B cell (primary cell): ENCODE measurements at regions not wholly inside any gene's neighbourhood (a gene's known extent, or its start where the extent isn't known, plus 50 kb on each side); places are given as distances from the start of the nearest gene placed in this dataset.

Source experiments
- EZH2 ChIP-seq: IDR thresholded peaks from 2 replicates; pipeline ENCODE4 v1.6.1; 2012; ENCODE audit warnings: borderline replicate concordance, low read depth, mild to moderate bottlenecking, moderate library complexity, low read length; ENCODE audit not compliant: insufficient read depth, poor library complexity, severe bottlenecking
- TF ChIP-seq, protein P1 (sequence below): fragments of 200-600 bp; IDR thresholded peaks from one replicate; pipeline ENCODE4 v1.8.0; 2022; ENCODE audit warnings: antibody characterized with exemption, mild to moderate bottlenecking

- TF ChIP-seq, protein P1, sequence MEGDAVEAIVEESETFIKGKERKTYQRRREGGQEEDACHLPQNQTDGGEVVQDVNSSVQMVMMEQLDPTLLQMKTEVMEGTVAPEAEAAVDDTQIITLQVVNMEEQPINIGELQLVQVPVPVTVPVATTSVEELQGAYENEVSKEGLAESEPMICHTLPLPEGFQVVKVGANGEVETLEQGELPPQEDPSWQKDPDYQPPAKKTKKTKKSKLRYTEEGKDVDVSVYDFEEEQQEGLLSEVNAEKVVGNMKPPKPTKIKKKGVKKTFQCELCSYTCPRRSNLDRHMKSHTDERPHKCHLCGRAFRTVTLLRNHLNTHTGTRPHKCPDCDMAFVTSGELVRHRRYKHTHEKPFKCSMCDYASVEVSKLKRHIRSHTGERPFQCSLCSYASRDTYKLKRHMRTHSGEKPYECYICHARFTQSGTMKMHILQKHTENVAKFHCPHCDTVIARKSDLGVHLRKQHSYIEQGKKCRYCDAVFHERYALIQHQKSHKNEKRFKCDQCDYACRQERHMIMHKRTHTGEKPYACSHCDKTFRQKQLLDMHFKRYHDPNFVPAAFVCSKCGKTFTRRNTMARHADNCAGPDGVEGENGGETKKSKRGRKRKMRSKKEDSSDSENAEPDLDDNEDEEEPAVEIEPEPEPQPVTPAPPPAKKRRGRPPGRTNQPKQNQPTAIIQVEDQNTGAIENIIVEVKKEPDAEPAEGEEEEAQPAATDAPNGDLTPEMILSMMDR, result no peak
- no peak for TF ChIP-seq EZH2
Measured at GRCh38 chr16:64403352-64403751, 718.5 kb downstream of the CDH11 start.
